WTC11 (cell line): ENCODE measurements at regions not wholly inside any gene's neighbourhood (a gene's known extent, or its start where the extent isn't known, plus 50 kb on each side); places are given as distances from the start of the nearest gene placed in this dataset.

Experiments used
- CREB1 ChIP-seq: sonication (generic); formaldehyde crosslinking; IDR thresholded peaks from 2 replicates; pipeline ENCODE4 v1.8.0; 2023; ENCODE audit warnings: mild to moderate bottlenecking, missing genetic modification reagents
- NFYB ChIP-seq: sonication (generic); formaldehyde crosslinking; conservative IDR thresholded peaks from 2 replicates; pipeline ENCODE4 v1.8.0; 2022; ENCODE audit warnings: low read depth, missing genetic modification reagents
- OVOL2 ChIP-seq: fragments of 250-450 bp; sonication (Bioruptor Pico); IDR thresholded peaks from 2 replicates; pipeline ENCODE4 v1.9.0; 2021; ENCODE audit warnings: mild to moderate bottlenecking, borderline replicate concordance
- TCF7 ChIP-seq: sonication (generic); formaldehyde crosslinking; IDR thresholded peaks from 2 replicates; pipeline ENCODE4 v1.8.0; 2022; ENCODE audit warnings: mild to moderate bottlenecking, low read depth, missing genetic modification reagents, moderate library complexity
- ZNF416 ChIP-seq: fragments of 250-450 bp; sonication (Bioruptor Pico); IDR thresholded peaks from 2 replicates; pipeline ENCODE4 v1.9.0; 2021; ENCODE audit warnings: mild to moderate bottlenecking, inconsistent platforms
- TF ChIP-seq, protein P1 (sequence below): sonication (generic); formaldehyde crosslinking; conservative IDR thresholded peaks from 2 replicates; pipeline ENCODE4 v1.8.1; 2022; ENCODE audit warnings: mild to moderate bottlenecking, missing genetic modification reagents
- TF ChIP-seq, protein P2 (sequence below): fragments of 200-600 bp; IDR thresholded peaks from 2 replicates; pipeline ENCODE4 v1.8.0; 2022; ENCODE audit warnings: antibody characterized with exemption
- TF ChIP-seq, protein P3 (sequence below): sonication (generic); formaldehyde crosslinking; IDR thresholded peaks from 2 replicates; pipeline ENCODE4 v1.8.1; 2023; ENCODE audit warnings: mild to moderate bottlenecking, missing genetic modification reagents, moderate library complexity
- TF ChIP-seq, protein P4 (sequence below): sonication (generic); formaldehyde crosslinking; IDR thresholded peaks from 2 replicates; pipeline ENCODE4 v1.8.0; 2022; ENCODE audit warnings: mild to moderate bottlenecking, missing genetic modification reagents
- TF ChIP-seq, protein P5 (sequence below): sonication (generic); formaldehyde crosslinking; IDR thresholded peaks from 2 replicates; pipeline ENCODE4 v1.8.0; 2022; ENCODE audit warnings: mild to moderate bottlenecking, missing genetic modification reagents

DNA sequence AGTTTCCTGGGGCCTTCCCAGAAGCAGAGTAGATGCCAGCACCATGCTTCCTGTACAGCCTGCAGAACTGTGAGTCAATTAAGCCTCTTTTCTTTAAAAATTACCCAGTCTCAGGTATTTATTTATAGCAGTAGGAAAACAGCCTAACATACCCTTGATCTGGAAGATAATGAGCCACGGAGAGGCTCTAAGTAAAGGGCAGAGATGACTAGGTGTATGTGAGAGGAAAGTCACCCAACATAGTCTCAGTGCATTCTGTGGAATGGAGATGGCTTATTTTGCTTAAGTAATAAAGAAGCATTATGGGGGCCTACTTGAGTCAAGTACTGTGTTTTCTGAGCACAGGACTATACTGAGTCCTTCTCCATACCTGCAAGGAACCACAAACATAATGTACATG, 199.5 kb downstream of the CPEB2 start:
- no peak for TF ChIP-seq NFYB
- TF ChIP-seq, protein P1, sequence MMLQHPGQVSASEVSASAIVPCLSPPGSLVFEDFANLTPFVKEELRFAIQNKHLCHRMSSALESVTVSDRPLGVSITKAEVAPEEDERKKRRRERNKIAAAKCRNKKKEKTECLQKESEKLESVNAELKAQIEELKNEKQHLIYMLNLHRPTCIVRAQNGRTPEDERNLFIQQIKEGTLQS, result no peak
- no peak for TF ChIP-seq ZNF416 (CRISPR knock-in tag)
- TF ChIP-seq OVOL2 (CRISPR knock-in tag), result no peak
- TF ChIP-seq, protein P2, sequence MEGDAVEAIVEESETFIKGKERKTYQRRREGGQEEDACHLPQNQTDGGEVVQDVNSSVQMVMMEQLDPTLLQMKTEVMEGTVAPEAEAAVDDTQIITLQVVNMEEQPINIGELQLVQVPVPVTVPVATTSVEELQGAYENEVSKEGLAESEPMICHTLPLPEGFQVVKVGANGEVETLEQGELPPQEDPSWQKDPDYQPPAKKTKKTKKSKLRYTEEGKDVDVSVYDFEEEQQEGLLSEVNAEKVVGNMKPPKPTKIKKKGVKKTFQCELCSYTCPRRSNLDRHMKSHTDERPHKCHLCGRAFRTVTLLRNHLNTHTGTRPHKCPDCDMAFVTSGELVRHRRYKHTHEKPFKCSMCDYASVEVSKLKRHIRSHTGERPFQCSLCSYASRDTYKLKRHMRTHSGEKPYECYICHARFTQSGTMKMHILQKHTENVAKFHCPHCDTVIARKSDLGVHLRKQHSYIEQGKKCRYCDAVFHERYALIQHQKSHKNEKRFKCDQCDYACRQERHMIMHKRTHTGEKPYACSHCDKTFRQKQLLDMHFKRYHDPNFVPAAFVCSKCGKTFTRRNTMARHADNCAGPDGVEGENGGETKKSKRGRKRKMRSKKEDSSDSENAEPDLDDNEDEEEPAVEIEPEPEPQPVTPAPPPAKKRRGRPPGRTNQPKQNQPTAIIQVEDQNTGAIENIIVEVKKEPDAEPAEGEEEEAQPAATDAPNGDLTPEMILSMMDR, result no peak
- TF ChIP-seq TCF7 (CRISPR knock-in tag), result no peak
- no peak for TF ChIP-seq CREB1
- TF ChIP-seq, protein P3, sequence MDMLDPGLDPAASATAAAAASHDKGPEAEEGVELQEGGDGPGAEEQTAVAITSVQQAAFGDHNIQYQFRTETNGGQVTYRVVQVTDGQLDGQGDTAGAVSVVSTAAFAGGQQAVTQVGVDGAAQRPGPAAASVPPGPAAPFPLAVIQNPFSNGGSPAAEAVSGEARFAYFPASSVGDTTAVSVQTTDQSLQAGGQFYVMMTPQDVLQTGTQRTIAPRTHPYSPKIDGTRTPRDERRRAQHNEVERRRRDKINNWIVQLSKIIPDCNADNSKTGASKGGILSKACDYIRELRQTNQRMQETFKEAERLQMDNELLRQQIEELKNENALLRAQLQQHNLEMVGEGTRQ, result no peak
- TF ChIP-seq, protein P4, sequence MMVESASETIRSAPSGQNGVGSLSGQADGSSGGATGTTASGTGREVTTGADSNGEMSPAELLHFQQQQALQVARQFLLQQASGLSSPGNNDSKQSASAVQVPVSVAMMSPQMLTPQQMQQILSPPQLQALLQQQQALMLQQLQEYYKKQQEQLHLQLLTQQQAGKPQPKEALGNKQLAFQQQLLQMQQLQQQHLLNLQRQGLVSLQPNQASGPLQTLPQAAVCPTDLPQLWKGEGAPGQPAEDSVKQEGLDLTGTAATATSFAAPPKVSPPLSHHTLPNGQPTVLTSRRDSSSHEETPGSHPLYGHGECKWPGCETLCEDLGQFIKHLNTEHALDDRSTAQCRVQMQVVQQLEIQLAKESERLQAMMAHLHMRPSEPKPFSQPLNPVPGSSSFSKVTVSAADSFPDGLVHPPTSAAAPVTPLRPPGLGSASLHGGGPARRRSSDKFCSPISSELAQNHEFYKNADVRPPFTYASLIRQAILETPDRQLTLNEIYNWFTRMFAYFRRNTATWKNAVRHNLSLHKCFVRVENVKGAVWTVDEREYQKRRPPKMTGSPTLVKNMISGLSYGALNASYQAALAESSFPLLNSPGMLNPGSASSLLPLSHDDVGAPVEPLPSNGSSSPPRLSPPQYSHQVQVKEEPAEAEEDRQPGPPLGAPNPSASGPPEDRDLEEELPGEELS, result no peak
- TF ChIP-seq, protein P5, sequence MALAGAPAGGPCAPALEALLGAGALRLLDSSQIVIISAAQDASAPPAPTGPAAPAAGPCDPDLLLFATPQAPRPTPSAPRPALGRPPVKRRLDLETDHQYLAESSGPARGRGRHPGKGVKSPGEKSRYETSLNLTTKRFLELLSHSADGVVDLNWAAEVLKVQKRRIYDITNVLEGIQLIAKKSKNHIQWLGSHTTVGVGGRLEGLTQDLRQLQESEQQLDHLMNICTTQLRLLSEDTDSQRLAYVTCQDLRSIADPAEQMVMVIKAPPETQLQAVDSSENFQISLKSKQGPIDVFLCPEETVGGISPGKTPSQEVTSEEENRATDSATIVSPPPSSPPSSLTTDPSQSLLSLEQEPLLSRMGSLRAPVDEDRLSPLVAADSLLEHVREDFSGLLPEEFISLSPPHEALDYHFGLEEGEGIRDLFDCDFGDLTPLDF (CRISPR knock-in tag), result no peak
